DOHH2 (cell line): ENCODE measurements at regions not wholly inside any gene's neighbourhood (a gene's known extent, or its start where the extent isn't known, plus 50 kb on each side); places are given as distances from the start of the nearest gene placed in this dataset.

ENCODE experiments used
- CTCF ChIP-seq: fragments of 200-600 bp; sonication (generic); IDR thresholded peaks from one replicate; pipeline ENCODE4 v1.5.1; 2014; ENCODE audit warnings: antibody characterized with exemption, mild to moderate bottlenecking, low read depth, low read length; ENCODE audit not compliant: poor library complexity, severe bottlenecking
- EZH2phosphoT487 ChIP-seq: fragments of 200-600 bp; sonication (generic); IDR thresholded peaks from 2 replicates; pipeline ENCODE4 v1.6.1; 2017; ENCODE audit warnings: borderline replicate concordance, mild to moderate bottlenecking, antibody characterized with exemption, low read length, moderate library complexity, mixed read lengths

- TF ChIP-seq CTCF, result no peak
- no peak for TF ChIP-seq EZH2phosphoT487
Measured at GRCh38 chr1:104163912-104164476, 414.3 kb downstream of the AMY1C start.
